K562 (cell line): ENCODE measurements at regions not wholly inside any gene's neighbourhood (a gene's known extent, or its start where the extent isn't known, plus 50 kb on each side); places are given as distances from the start of the nearest gene placed in this dataset.

Experiments
- CHCHD3 ChIP-seq: fragments of 250-450 bp; sonication (Bioruptor Pico); IDR thresholded peaks from 2 replicates; pipeline ENCODE4 v2.1.2; 2022; ENCODE audit warnings: mild to moderate bottlenecking
- CREB5 ChIP-seq: fragments of 250-450 bp; sonication (Bioruptor Pico); IDR thresholded peaks from 2 replicates; pipeline ENCODE4 v1.5.0; 2020; ENCODE audit warnings: mild to moderate bottlenecking
- DDX20 ChIP-seq: fragments of 450-650 bp; IDR thresholded peaks from 2 replicates; pipeline ENCODE4 v1.6.1; 2016; ENCODE audit warnings: missing genetic modification characterization, low read depth, mild to moderate bottlenecking, missing compliant biosample characterization, moderate library complexity
- EGR1 ChIP-seq: fragments of 450-650 bp; conservative IDR thresholded peaks from 2 replicates; pipeline ENCODE4 v1.6.1; 2017; ENCODE audit warnings: mild to moderate bottlenecking
- FOXM1 ChIP-seq, 2 experiments: fragments of 450-650 bp in 1 of 2; sonication (generic) in 1 of 2; formaldehyde crosslinking in 1 of 2; IDR thresholded peaks; 2 replicates each; pipeline versions ENCODE4 v1.6.1 to v1.9.0; 2017 to 2022; ENCODE audit warnings: low read depth in 2 of 2, mild to moderate bottlenecking in 2 of 2, missing genetic modification reagents in 1 of 2, moderate library complexity in 1 of 2
- JUNB ChIP-seq: fragments of 450-650 bp; formaldehyde crosslinking; conservative IDR thresholded peaks from 2 replicates; pipeline ENCODE4 v1.4.0; 2020; ENCODE audit warnings: mild to moderate bottlenecking
- MEF2A ChIP-seq: IDR thresholded peaks from 2 replicates; pipeline ENCODE4 v1.6.1; 2011; ENCODE audit warnings: low read depth, mild to moderate bottlenecking, low read length, moderate library complexity; ENCODE audit not compliant: control insufficient read depth
- RCOR1 ChIP-seq, 2 experiments: IDR thresholded peaks; 2 replicates each; pipeline ENCODE4 v1.6.1; 2012; ENCODE audit warnings: low read depth in 2 of 2, low read length in 2 of 2, borderline replicate concordance in 1 of 2, improper control_type of control experiment in 1 of 2
- RHOXF2B ChIP-seq: fragments of 250-450 bp; sonication (Bioruptor Pico); conservative IDR thresholded peaks from 2 replicates; pipeline ENCODE4 v1.5.1; 2021
- SMARCB1 ChIP-seq: IDR thresholded peaks from 2 replicates; pipeline ENCODE4 v1.6.1; 2011; ENCODE audit warnings: improper control_type of control experiment, low read depth; ENCODE audit not compliant: insufficient read length
- SNIP1 ChIP-seq: fragments of 450-650 bp; IDR thresholded peaks from 2 replicates; pipeline ENCODE4 v1.7.1; 2017; ENCODE audit warnings: low read depth, mild to moderate bottlenecking
- TCF7 ChIP-seq: sonication (generic); IDR thresholded peaks from 2 replicates; pipeline ENCODE4 v1.6.1; 2016; ENCODE audit warnings: antibody characterized with exemption, borderline replicate concordance
- ZBTB17 ChIP-seq: fragments of 450-650 bp; formaldehyde crosslinking; IDR thresholded peaks from 2 replicates; pipeline ENCODE4 v1.4.0; 2020; ENCODE audit warnings: mild to moderate bottlenecking
- ZNF121 ChIP-seq: sonication (generic); formaldehyde crosslinking; conservative IDR thresholded peaks from 2 replicates; pipeline ENCODE4 v1.8.0; 2022; ENCODE audit warnings: missing genetic modification reagents
- ZNF146 ChIP-seq: IDR thresholded peaks from one replicate; pipeline ENCODE4 v1.6.1; 2018; ENCODE audit warnings: missing compliant biosample characterization; ENCODE audit not compliant: unreplicated experiment
- ZZZ3 ChIP-seq: fragments of 450-650 bp; IDR thresholded peaks from 2 replicates; pipeline ENCODE4 v1.6.1; 2016; ENCODE audit warnings: antibody characterized with exemption, mild to moderate bottlenecking, moderate library complexity
- TF ChIP-seq, protein P1 (sequence below): fragments of 450-650 bp; formaldehyde crosslinking; conservative IDR thresholded peaks from 2 replicates; pipeline ENCODE4 v1.4.0; 2022; ENCODE audit warnings: mild to moderate bottlenecking, missing genetic modification characterization
- TF ChIP-seq, protein P2 (sequence below): fragments of 450-650 bp; IDR thresholded peaks from 2 replicates; pipeline ENCODE4 v1.6.1; 2016; ENCODE audit warnings: low read depth

DNA sequence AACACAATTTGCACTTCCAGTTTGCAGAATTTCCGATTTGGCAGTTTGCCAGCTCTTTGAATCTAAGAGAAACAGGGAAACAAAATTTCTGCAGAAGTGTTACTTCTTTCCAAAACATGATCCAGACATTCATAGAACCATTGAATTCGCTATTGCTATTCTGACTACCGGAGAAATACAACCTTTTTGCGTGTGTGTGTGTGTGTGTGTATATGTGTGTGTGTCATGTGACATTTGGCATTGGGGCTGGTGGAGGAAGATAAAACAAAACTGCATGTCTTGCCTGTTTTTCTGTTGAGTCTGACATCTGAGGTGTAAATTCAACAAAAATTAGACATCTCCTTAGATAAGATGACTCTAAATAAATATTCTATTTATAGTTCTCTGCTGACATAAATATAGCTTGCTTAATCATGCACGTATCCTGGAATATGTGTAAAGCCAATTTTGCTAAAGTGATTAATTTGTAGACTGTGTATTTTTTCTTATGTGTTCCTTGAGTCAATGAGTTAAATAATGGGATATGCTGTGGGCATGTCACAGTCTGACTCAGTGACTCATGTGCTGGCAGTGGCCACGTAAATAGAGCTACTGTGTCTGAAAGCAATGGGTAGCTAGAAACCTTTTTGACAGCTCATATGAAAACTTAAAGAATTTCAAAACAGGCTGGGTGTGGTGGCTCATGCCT is 98.9 kb downstream of the HPGD start (continued):
- TF ChIP-seq MEF2A (peak; percentile 73), RHOXF2B (CRISPR knock-in tag) (no peak), SMARCB1 (peak; percentile 61), TCF7 (no peak), ZZZ3 (no peak), FOXM1 (IDR thresholded peaks at IDR 0.05; ENCODE audit: low read depth) (peak; percentile 57; the same call in 1 of the 2 replicates), FOXM1 (CRISPR knock-in tag; IDR thresholded peaks at IDR 0.05; ENCODE audit: low read depth) (no peak), ZBTB17 (CRISPR knock-in tag) (no peak), EGR1 (no peak), DDX20 (tag) (no peak), ZNF146 (CRISPR knock-in tag) (no peak), JUNB (CRISPR knock-in tag) (no peak), SNIP1 (no peak), RCOR1 (IDR thresholded peaks at IDR 0.05; ENCODE audit: borderline replicate concordance in 1 of 2, low read depth in 2 of 2, low read length in 2 of 2) (no peak), CREB5 (CRISPR knock-in tag) (no peak), CHCHD3 (CRISPR knock-in tag) (no peak), ZNF121 (CRISPR knock-in tag) (no peak)
- TF ChIP-seq, protein P1, sequence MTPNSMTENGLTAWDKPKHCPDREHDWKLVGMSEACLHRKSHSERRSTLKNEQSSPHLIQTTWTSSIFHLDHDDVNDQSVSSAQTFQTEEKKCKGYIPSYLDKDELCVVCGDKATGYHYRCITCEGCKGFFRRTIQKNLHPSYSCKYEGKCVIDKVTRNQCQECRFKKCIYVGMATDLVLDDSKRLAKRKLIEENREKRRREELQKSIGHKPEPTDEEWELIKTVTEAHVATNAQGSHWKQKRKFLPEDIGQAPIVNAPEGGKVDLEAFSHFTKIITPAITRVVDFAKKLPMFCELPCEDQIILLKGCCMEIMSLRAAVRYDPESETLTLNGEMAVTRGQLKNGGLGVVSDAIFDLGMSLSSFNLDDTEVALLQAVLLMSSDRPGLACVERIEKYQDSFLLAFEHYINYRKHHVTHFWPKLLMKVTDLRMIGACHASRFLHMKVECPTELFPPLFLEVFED (CRISPR knock-in tag): no peak; the same call in 1 of the 2 replicates
- TF ChIP-seq, protein P2, sequence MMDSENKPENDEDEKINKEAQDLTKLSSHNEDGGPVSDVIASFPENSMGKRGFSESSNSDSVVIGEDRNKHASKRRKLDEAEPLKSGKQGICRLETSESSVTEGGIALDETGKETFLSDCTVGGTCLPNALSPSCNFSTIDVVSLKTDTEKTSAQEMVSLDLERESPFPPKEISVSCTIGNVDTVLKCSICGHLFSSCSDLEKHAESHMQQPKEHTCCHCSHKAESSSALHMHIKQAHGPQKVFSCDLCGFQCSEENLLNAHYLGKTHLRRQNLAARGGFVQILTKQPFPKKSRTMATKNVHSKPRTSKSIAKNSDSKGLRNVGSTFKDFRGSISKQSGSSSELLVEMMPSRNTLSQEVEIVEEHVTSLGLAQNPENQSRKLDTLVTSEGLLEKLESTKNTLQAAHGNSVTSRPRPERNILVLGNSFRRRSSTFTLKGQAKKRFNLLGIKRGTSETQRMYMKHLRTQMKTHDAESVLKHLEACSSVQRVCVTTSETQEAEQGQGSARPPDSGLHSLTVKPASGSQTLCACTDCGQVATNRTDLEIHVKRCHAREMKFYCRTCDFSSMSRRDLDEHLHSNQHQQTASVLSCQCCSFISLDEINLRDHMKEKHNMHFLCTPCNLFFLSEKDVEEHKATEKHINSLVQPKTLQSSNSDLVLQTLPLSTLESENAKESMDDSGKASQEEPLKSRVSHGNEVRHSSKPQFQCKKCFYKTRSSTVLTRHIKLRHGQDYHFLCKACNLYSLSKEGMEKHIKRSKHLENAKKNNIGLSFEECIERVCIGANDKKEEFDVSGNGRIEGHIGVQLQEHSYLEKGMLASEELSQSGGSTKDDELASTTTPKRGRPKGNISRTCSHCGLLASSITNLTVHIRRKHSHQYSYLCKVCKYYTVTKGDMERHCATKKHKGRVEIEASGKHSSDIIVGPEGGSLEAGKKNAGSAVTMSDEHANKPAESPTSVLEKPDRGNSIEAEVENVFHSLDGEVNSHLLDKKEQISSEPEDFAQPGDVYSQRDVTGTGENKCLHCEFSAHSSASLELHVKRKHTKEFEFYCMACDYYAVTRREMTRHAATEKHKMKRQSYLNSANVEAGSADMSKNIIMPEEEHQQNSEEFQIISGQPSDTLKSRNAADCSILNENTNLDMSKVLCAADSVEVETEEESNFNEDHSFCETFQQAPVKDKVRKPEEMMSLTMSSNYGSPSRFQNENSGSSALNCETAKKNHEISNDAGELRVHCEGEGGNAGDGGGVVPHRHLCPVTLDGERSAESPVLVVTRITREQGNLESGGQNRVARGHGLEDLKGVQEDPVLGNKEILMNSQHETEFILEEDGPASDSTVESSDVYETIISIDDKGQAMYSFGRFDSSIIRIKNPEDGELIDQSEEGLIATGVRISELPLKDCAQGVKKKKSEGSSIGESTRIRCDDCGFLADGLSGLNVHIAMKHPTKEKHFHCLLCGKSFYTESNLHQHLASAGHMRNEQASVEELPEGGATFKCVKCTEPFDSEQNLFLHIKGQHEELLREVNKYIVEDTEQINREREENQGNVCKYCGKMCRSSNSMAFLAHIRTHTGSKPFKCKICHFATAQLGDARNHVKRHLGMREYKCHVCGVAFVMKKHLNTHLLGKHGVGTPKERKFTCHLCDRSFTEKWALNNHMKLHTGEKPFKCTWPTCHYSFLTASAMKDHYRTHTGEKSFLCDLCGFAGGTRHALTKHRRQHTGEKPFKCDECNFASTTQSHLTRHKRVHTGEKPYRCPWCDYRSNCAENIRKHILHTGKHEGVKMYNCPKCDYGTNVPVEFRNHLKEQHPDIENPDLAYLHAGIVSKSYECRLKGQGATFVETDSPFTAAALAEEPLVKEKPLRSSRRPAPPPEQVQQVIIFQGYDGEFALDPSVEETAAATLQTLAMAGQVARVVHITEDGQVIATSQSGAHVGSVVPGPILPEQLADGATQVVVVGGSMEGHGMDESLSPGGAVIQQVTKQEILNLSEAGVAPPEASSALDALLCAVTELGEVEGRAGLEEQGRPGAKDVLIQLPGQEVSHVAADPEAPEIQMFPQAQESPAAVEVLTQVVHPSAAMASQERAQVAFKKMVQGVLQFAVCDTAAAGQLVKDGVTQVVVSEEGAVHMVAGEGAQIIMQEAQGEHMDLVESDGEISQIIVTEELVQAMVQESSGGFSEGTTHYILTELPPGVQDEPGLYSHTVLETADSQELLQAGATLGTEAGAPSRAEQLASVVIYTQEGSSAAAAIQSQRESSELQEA: no peak
